ENCODE measurements at regions not wholly inside any gene's neighbourhood (a gene's known extent, or its start where the extent isn't known, plus 50 kb on each side); places are given as distances from the start of the nearest gene placed in this dataset.

DNA sequence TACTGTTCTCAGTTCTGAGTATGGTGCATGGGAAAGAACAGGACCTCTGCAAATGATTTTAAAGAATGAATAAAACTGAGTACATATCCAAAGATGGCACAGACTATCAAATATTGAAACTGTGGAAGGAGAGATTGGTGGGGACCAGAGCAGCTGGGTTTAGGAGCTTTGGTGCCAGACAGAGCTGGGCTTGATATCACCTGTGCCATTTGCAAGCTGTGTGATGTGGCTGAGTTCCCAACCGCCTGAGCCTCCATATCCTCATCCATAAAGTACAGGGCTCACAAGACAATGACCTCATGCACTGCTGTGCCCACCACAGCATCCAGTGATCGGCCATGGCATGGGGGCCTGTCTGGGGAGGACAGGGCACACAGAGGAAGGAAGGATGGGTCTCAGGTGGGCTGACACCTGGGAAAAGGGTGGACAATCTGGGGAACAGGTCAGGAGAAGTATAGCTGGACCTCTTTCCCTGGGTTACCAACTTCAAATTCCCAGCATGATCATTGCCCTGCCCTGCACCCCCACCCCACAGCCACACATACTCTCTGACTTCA, 83.9 kb upstream of the RAB6C start:
- Histone ChIP-seq H3K36me3 (ENCODE audit: control insufficient read depth in 2 of 2, extremely low read depth in 1 of 2, insufficient read depth in 2 of 2, low read length in 2 of 2) (no peaks in the 10 kb centered on the region), H4K20me1 (ENCODE audit: control insufficient read depth, extremely low read depth, insufficient read depth, low read length) (no peaks in the 10 kb centered on the region), H3K4me1 (ENCODE audit: control insufficient read depth, extremely low read depth, insufficient read depth, low read length) (no peaks in the 10 kb centered on the region), H3K4me3 (ENCODE audit: control insufficient read depth in 2 of 3, extremely low read depth in 1 of 3, insufficient read depth in 2 of 3, low read depth in 1 of 3, low read length in 3 of 3) (no peak overlapping the region), H3K9me3 (ENCODE audit: control insufficient read depth, low read depth, low read length) (no peaks in the 10 kb centered on the region), H3K27me3 (ENCODE audit: control insufficient read depth, extremely low read depth, insufficient read depth, low read length) (no peaks in the 10 kb centered on the region), H3K27ac (ENCODE audit: control insufficient read depth, insufficient read depth, low read length) (no peak overlapping the region), H3K79me2 (ENCODE audit: control insufficient read depth, insufficient read depth, low read length) (no peaks in the 10 kb centered on the region), H2AFZ (ENCODE audit: control insufficient read depth, low read length) (no peak overlapping the region), H3K4me2 (ENCODE audit: control insufficient read depth, extremely low read depth, insufficient read depth, low read depth, low read length) (no peak overlapping the region), H3K9ac (ENCODE audit: control insufficient read depth, extremely low read depth, insufficient read depth, low read length) (no peak overlapping the region), H3K9me1 (ENCODE audit: control insufficient read depth, extremely low read depth, insufficient read depth, low read length) (no peaks in the 10 kb centered on the region)
- dilution Hi-C loops (cut with MboI; ENCODE audit: extremely low pct_ligation_motif_present, low sequenced_read_pairs): no loop called here
- FAIRE-seq (no peak), DNase-seq (ENCODE audit: low read depth, low spot score) (no peak)
- TF ChIP-seq EZH2 (IDR thresholded peaks at IDR 0.05; ENCODE audit: low read length): no peak
- no peak for TF ChIP-seq CTCF (optimal IDR thresholded peaks at IDR 0.05 in 1 of 3, IDR thresholded peaks at IDR 0.05 in 1 of 3, conservative IDR thresholded peaks at IDR 0.05 in 1 of 3; ENCODE audit: extremely low read depth in 1 of 3, insufficient read depth in 2 of 3, low read length in 3 of 3)

DNA sequence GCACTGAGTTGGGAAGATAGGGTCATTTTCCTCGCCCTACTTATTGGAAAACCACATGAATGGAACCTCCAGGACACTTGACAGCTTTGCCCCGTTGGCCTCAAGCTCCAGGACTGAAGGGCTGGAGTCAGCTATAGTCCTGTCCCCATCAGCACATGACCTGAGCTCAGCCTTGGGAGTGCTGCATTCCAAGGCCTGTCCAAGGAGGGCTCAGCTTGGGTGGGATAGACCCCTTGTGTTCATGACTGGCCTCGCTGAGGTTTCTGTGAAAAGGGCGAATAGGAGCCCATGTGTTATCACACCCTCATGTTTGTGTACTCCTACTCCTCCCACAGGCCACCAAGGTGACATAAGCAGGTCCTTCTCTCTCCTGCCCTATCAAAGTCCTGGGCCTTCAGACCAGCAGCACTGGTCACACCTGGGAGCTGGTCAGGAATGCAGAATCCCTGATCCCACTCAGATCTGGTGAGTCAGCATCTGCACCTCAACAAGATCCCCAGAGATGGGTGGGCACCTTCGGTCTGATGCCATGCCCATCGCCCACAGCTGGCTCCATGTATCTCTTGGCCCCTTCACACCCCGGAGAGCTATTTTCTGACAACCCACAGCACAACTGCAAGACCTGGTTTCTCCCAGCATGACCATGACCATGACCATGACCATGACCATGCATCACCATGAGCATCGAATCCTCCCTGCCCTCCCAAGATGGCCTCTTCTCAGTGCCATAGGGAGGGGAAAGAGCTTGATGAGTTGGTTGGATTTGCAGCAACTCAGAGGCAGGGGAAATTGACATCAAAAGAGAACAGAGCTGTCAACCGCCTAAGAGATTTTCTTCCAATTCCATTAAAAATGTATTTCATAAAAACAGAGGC, 83.0 kb upstream of the RAB6C start:
- FAIRE-seq: no peak
- H3K27me3 ChIP-seq (ENCODE audit: control insufficient read depth, extremely low read depth, insufficient read depth, low read length): no peaks in the 10 kb centered on the region
- dilution Hi-C loops (cut with MboI; ENCODE audit: extremely low pct_ligation_motif_present, low sequenced_read_pairs): no loop called here
- no peak overlapping the region for H3K4me3 ChIP-seq (ENCODE audit: control insufficient read depth in 2 of 3, extremely low read depth in 1 of 3, insufficient read depth in 2 of 3, low read depth in 1 of 3, low read length in 3 of 3)
- no peak overlapping the region for H3K4me2 ChIP-seq (ENCODE audit: control insufficient read depth, extremely low read depth, insufficient read depth, low read depth, low read length)
- H4K20me1 ChIP-seq (ENCODE audit: control insufficient read depth, extremely low read depth, insufficient read depth, low read length): no peaks in the 10 kb centered on the region
- no peaks in the 10 kb centered on the region for H3K4me1 ChIP-seq (ENCODE audit: control insufficient read depth, extremely low read depth, insufficient read depth, low read length)
- H3K79me2 ChIP-seq (ENCODE audit: control insufficient read depth, insufficient read depth, low read length): no peaks in the 10 kb centered on the region
- no peaks in the 10 kb centered on the region for H3K36me3 ChIP-seq (ENCODE audit: control insufficient read depth in 2 of 2, extremely low read depth in 1 of 2, insufficient read depth in 2 of 2, low read length in 2 of 2)
- TF ChIP-seq CTCF (optimal IDR thresholded peaks at IDR 0.05 in 1 of 3, IDR thresholded peaks at IDR 0.05 in 1 of 3, conservative IDR thresholded peaks at IDR 0.05 in 1 of 3; ENCODE audit: extremely low read depth in 1 of 3, insufficient read depth in 2 of 3, low read length in 3 of 3) (no peak), EZH2 (IDR thresholded peaks at IDR 0.05; ENCODE audit: low read length) (no peak)
- H3K9me1 ChIP-seq (ENCODE audit: control insufficient read depth, extremely low read depth, insufficient read depth, low read length): no peaks in the 10 kb centered on the region
- no peak overlapping the region for H3K27ac ChIP-seq (ENCODE audit: control insufficient read depth, insufficient read depth, low read length)
- DNase-seq (ENCODE audit: low read depth, low spot score): no peak
- no peaks in the 10 kb centered on the region for H3K9me3 ChIP-seq (ENCODE audit: control insufficient read depth, low read depth, low read length)
- no peak overlapping the region for H2AFZ ChIP-seq (ENCODE audit: control insufficient read depth, low read length)
- H3K9ac ChIP-seq (ENCODE audit: control insufficient read depth, extremely low read depth, insufficient read depth, low read length): no peak overlapping the region
